ENCODE measurements at regions not wholly inside any gene's neighbourhood (a gene's known extent, or its start where the extent isn't known, plus 50 kb on each side); places are given as distances from the start of the nearest gene placed in this dataset.
"Not testable (repeated sequence)": the region's sequence is repeated elsewhere in the genome, so short reads cannot be mapped to it uniquely, and the experiment has no call there.

DNA sequence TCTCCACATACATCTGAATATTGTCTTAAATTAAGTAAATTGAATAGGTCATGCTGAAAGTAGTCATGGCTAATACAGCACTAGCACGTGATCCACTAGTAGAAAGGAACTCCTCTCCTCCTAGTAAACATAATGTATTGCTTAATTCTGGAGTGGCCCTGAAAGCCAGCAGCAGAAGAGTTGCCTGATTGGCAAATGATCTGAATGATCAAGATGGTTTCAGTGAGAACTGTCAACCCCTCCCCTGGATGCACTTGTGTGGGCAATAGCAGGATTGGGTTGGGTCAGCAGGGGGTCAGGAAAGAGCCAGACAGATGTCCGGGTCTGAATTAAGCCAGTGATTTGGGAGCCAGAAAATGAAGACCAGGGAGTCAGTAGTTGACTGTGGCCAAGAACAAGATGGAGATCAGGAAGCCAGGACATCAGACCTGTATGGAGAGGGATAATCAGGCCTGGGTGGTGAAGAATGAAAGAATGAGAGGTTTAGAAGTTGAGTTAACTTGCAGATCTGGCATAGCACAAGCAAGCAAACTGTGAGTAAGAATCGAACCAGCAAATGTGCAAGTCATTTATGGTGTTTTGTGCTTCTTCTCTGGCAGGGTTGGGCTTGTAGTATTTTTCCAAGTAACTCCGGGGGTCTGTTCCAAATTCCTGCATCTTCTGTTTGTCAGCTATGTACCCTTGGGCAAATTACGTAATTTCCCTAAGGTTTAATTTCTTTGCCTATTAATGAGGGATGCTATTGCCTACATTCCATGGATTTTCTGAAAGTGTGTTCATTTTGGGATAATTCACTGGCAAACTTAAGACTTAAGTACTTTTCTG, 304.9 kb downstream of the CD109 start:
- 66 to 81% methylated on average over 3 to 5 of the region's 5 CpGs for WGBS, 2 donors (ENCODE audit: low coverage in 1 of 2)
- H3K9me3 ChIP-seq = no peaks in the 10 kb centered on the region
- H3K27ac ChIP-seq = no peak overlapping the region
- no peaks in the 10 kb centered on the region for H3K36me3 ChIP-seq
- no peak for DNase-seq
- H3K27me3 ChIP-seq = no peaks in the 10 kb centered on the region
- H3K4me3 ChIP-seq = no peak overlapping the region
- intact Hi-C loops (cut with DNase I; ENCODE audit: low total_unique reads) (no loop called here), in situ Hi-C loops (cut with MboI; ENCODE audit: low pct_ligation_motif_present in 1 of 4, low pct_unique_long_range_greater_than_20kb in 1 of 4, low sequenced_read_pairs in 3 of 4) (no loop called here)
- TF ChIP-seq, protein P1, sequence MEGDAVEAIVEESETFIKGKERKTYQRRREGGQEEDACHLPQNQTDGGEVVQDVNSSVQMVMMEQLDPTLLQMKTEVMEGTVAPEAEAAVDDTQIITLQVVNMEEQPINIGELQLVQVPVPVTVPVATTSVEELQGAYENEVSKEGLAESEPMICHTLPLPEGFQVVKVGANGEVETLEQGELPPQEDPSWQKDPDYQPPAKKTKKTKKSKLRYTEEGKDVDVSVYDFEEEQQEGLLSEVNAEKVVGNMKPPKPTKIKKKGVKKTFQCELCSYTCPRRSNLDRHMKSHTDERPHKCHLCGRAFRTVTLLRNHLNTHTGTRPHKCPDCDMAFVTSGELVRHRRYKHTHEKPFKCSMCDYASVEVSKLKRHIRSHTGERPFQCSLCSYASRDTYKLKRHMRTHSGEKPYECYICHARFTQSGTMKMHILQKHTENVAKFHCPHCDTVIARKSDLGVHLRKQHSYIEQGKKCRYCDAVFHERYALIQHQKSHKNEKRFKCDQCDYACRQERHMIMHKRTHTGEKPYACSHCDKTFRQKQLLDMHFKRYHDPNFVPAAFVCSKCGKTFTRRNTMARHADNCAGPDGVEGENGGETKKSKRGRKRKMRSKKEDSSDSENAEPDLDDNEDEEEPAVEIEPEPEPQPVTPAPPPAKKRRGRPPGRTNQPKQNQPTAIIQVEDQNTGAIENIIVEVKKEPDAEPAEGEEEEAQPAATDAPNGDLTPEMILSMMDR (IDR thresholded peaks at IDR 0.05) = no peak
- no peak for TF ChIP-seq POLR2AphosphoS5 (IDR thresholded peaks at IDR 0.05)
- no peak for TF ChIP-seq EP300 (IDR thresholded peaks at IDR 0.05; ENCODE audit: low read depth)
- no peak for TF ChIP-seq POLR2A (IDR thresholded peaks at IDR 0.05)
- no peaks in the 10 kb centered on the region for H3K4me1 ChIP-seq

DNA sequence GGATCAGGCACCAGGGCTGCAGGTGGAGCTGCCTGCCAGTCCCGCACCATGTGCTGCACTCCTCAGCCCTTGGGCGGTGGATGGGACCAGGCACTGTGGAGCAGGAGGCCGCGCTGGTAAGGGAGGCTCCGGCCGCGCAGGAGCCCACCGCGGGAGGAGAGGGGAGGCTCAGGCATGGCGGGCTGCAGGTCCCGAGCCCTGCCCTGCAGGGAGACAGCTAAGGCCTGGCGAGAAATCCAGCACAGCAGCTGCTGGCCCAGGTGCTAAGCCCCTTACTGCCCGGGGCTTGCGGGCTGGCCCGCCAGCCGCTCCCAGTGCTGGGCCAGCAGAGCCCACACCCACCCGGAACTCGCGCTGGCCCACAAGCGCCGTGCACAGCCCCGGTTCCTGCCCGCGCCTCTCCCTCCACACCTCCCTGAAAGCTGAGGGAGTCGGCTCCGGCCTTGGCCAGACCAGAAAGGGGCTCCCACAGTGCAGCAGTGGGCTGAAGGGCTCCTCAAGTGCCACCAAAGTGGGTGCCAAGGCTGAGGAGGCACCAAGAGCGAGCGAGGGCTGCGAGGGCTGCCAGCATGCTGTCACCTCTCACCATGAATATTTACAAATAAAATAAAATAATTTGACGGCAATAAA, 294.7 kb downstream of the CD109 start:
- H3K36me3 ChIP-seq; in situ Hi-C loops (cut with MboI; ENCODE audit: low pct_ligation_motif_present in 1 of 4, low pct_unique_long_range_greater_than_20kb in 1 of 4, low sequenced_read_pairs in 3 of 4); H3K27me3 ChIP-seq; H3K9me3 ChIP-seq; H3K4me3 ChIP-seq; intact Hi-C loops (cut with DNase I; ENCODE audit: low total_unique reads); DNase-seq; H3K4me1 ChIP-seq; H3K27ac ChIP-seq: not testable (repeated sequence)
- WGBS, 2 donors (ENCODE audit: low coverage in 1 of 2) = 91 to 100% methylated on average over 1 to 20 of the region's 30 CpGs

DNA sequence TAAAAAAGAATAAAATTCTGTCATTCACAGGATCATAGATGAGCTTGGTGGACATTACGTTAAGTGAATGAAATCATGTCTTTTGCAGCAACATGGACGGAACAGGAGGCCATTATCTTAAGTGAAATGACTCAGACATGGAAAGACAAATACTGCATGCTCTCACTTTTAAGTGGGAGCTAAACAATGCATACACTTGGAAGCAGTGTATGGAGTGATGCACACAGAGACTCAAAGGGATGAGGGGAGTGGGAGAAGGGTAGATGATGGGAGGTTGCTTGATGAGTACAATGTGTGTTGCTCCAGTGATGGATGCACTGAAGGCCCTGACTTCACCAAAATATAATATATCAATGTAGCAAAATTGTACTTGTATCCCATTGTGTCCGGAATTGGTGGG, 293.4 kb downstream of the CD109 start:
- no peak overlapping the region for H3K27ac ChIP-seq
- TF ChIP-seq, protein P1 (IDR thresholded peaks at IDR 0.05) = no peak
- no peak for TF ChIP-seq EP300 (IDR thresholded peaks at IDR 0.05; ENCODE audit: low read depth)
- TF ChIP-seq POLR2AphosphoS5 (IDR thresholded peaks at IDR 0.05) = no peak
- H3K36me3 ChIP-seq = no peaks in the 10 kb centered on the region
- no peak for DNase-seq
- 81 to 88% methylated on average over 3 of the region's 3 CpGs for WGBS, 2 donors (ENCODE audit: low coverage in 1 of 2)
- no peaks in the 10 kb centered on the region for H3K4me1 ChIP-seq
- H3K27me3 ChIP-seq = no peaks in the 10 kb centered on the region
- in situ Hi-C loops (cut with MboI; ENCODE audit: low pct_ligation_motif_present in 1 of 4, low pct_unique_long_range_greater_than_20kb in 1 of 4, low sequenced_read_pairs in 3 of 4) = no loop called here
- intact Hi-C loops (cut with DNase I; ENCODE audit: low total_unique reads) = no loop called here
- H3K9me3 ChIP-seq = no peaks in the 10 kb centered on the region
- H3K4me3 ChIP-seq = no peak overlapping the region

DNA sequence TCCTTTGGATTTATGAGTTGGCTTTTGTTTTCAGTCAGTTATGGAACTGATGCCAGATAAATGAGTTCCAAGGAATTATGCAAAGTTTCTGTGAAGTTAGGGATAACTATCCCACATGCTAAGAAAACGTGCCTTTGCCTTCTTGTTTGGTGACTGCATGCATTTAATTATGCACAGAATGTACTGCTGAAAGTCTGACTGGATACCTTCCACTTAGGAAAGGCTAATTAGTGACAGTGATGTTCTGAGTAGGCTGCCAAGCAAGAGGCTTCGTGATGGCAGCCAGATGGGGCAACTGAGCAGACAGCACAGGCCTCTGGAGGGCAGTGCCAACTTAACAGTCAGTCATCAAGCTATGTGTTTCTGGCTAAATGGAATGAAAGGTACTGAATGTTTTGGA, 289.9 kb downstream of the CD109 start:
- Histone ChIP-seq H3K27ac (no peak overlapping the region), H3K9me3 (no peaks in the 10 kb centered on the region), H3K4me1 (no peaks in the 10 kb centered on the region), H3K4me3 (no peak overlapping the region), H3K27me3 (no peaks in the 10 kb centered on the region), H3K36me3 (no peaks in the 10 kb centered on the region)
- TF ChIP-seq EP300 (IDR thresholded peaks at IDR 0.05; ENCODE audit: low read depth) (no peak), POLR2AphosphoS5 (IDR thresholded peaks at IDR 0.05) (no peak), POLR2A (IDR thresholded peaks at IDR 0.05) (no peak)
- WGBS, 2 donors (ENCODE audit: low coverage in 1 of 2) = 0 to 10% methylated on average over 1 to 2 of the region's 2 CpGs
- intact Hi-C loops (cut with DNase I; ENCODE audit: low total_unique reads) = no loop called here
- DNase-seq = no peak
- in situ Hi-C loops (cut with MboI; ENCODE audit: low pct_ligation_motif_present in 1 of 4, low pct_unique_long_range_greater_than_20kb in 1 of 4, low sequenced_read_pairs in 3 of 4) = no loop called here

DNA sequence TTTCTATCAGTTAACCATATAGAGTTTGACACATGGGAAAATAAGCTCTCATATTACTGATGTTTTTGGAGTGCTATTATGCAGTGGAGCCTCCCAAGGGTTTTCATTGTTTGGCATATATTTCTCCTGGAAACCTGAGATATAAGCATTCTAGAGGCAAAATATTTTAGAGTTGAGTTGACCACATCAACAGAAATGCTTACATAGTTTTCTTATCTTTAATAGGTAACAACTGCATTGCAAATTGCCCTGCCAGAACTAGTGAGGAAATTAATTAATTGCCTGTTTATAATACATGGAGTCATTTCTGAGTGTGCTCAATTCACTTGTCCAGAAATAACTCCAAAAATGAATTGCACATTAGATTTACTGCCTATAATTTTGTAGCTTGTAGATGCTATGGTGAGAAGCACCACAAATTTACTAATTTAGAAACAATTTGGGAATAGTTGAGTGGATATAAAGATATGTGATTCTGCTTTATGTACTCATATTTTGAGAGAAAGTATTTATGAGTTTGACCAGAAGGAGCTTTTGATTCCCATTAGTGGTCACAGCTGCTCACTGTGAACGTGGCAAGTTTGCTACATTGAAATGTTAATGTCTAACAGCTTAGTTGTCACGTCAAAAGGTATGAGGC, 288.7 kb downstream of the CD109 start:
- Histone ChIP-seq H3K9me3 (no peaks in the 10 kb centered on the region), H3K36me3 (no peaks in the 10 kb centered on the region), H3K4me3 (no peak overlapping the region), H3K4me1 (no peaks in the 10 kb centered on the region), H3K27me3 (no peaks in the 10 kb centered on the region), H3K27ac (no peak overlapping the region)
- TF ChIP-seq POLR2A (IDR thresholded peaks at IDR 0.05) (no peak), EP300 (IDR thresholded peaks at IDR 0.05; ENCODE audit: low read depth) (no peak)
- TF ChIP-seq, protein P1 (IDR thresholded peaks at IDR 0.05) = no peak
- intact Hi-C loops (cut with DNase I; ENCODE audit: low total_unique reads) (no loop called here), in situ Hi-C loops (cut with MboI; ENCODE audit: low pct_ligation_motif_present in 1 of 4, low pct_unique_long_range_greater_than_20kb in 1 of 4, low sequenced_read_pairs in 3 of 4) (no loop called here)
- WGBS, 2 donors (ENCODE audit: low coverage in 1 of 2) = 37 to 54% methylated on average over 2 of the region's 2 CpGs
- DNase-seq = no peak

All from transverse colon (tissue), 4 donors.